GM23248 (cell line): ENCODE measurements at regions not wholly inside any gene's neighbourhood (a gene's known extent, or its start where the extent isn't known, plus 50 kb on each side); places are given as distances from the start of the nearest gene placed in this dataset.
"Not testable (repeated sequence)": the region's sequence is repeated elsewhere in the genome, so short reads cannot be mapped to it uniquely, and the experiment has no call there.

Experiments
- DNase-seq: peaks from one replicate; pipeline ENCODE4 v3.0.0-alpha.2; 2015
- H2AFZ ChIP-seq: fragments of 200-600 bp; sonication (generic); 2 replicates; pipeline ENCODE4 v1.6.1; 2016; ENCODE audit warnings: antibody characterized with exemption
- H3F3A ChIP-seq: fragments of 200-600 bp; sonication (generic); 2 replicates; pipeline ENCODE4 v1.6.1; 2016; ENCODE audit warnings: mild to moderate bottlenecking, antibody characterized with exemption, mixed run types; ENCODE audit not compliant: insufficient read depth
- H3K27ac ChIP-seq: fragments of 200-600 bp; sonication (generic); 2 replicates; pipeline ENCODE4 v1.5.1; 2016; ENCODE audit warnings: mild to moderate bottlenecking
- H3K27me3 ChIP-seq: fragments of 200-600 bp; sonication (generic); replicated peaks from 2 replicates; pipeline ENCODE4 v1.6.1; 2016; ENCODE audit warnings: mild to moderate bottlenecking; ENCODE audit not compliant: insufficient read depth
- H3K36me3 ChIP-seq: fragments of 200-600 bp; sonication (generic); 2 replicates; pipeline ENCODE4 v1.6.1; 2016; ENCODE audit warnings: low read depth, mild to moderate bottlenecking
- H3K4me1 ChIP-seq: fragments of 200-600 bp; sonication (generic); 2 replicates; pipeline ENCODE4 v1.6.1; 2016; ENCODE audit warnings: mild to moderate bottlenecking; ENCODE audit not compliant: insufficient read depth
- H3K4me2 ChIP-seq: fragments of 200-600 bp; sonication (generic); one replicate; pipeline ENCODE4 v1.6.1; 2016; ENCODE audit warnings: mild to moderate bottlenecking; ENCODE audit not compliant: unreplicated experiment
- H3K4me3 ChIP-seq: fragments of 200-600 bp; sonication (generic); 2 replicates; pipeline ENCODE4 v1.5.1; 2016; ENCODE audit warnings: mild to moderate bottlenecking
- H3K79me2 ChIP-seq: fragments of 200-600 bp; sonication (generic); 2 replicates; pipeline ENCODE4 v1.6.1; 2016; ENCODE audit warnings: mild to moderate bottlenecking; ENCODE audit not compliant: insufficient read depth
- H3K9ac ChIP-seq: fragments of 200-600 bp; sonication (generic); 2 replicates; pipeline ENCODE4 v1.6.1; 2016; ENCODE audit warnings: mild to moderate bottlenecking
- H3K9me2 ChIP-seq: fragments of 200-600 bp; sonication (generic); 2 replicates; pipeline ENCODE4 v1.6.1; 2016; ENCODE audit warnings: mixed run types, mild to moderate bottlenecking, moderate library complexity; ENCODE audit not compliant: insufficient read depth
- H3K9me3 ChIP-seq: fragments of 200-600 bp; sonication (generic); one replicate; pipeline ENCODE4 v1.6.1; 2017; ENCODE audit warnings: low read depth
- H4K20me1 ChIP-seq: fragments of 200-600 bp; sonication (generic); 2 replicates; pipeline ENCODE4 v1.6.0; 2016; ENCODE audit not compliant: insufficient read depth
- EZH2 ChIP-seq: fragments of 200-600 bp; sonication (generic); IDR thresholded peaks from 2 replicates; pipeline ENCODE4 v1.6.1; 2018; ENCODE audit warnings: antibody characterized with exemption, mild to moderate bottlenecking; ENCODE audit not compliant: insufficient read depth, poor library complexity, severe bottlenecking
- EZH2phosphoT487 ChIP-seq: fragments of 200-600 bp; sonication (generic); IDR thresholded peaks from 2 replicates; pipeline ENCODE4 v1.6.1; 2018; ENCODE audit warnings: antibody characterized with exemption, moderate library complexity, mild to moderate bottlenecking, low read depth; ENCODE audit not compliant: insufficient read depth
- WGBS, 2 experiments: methylation state at CpG; one replicate each; pipeline ENCODE4 v1.1.6; 2015 to 2017; ENCODE audit warnings: low lambda C conversion rate in 2 of 2, low coverage in 1 of 2; ENCODE audit errors: missing lambda C conversion rate in 2 of 2; 5-methylcytosine and 5-hydroxymethylcytosine counted together
- in situ Hi-C: fragments of 300-500 bp; cut with MboI; formaldehyde crosslinking; loops from 2 replicates; pipeline ENCODE4 v1.15.0; 2020

- no peak overlapping the region for H3K4me2 ChIP-seq
- no peaks in the 10 kb centered on the region for H4K20me1 ChIP-seq
- 52 to 54% methylated on average over 10 of the region's 10 CpGs for WGBS, 2 experiments
Observed at GRCh38 chr20:57977141-57977540, 251.3 kb downstream of the ANKRD60 start.

GRCh38 chr20:57974863-57975262 lies 253.6 kb downstream of the ANKRD60 start:
- TF ChIP-seq EZH2phosphoT487 (no peak), EZH2 (no peak)
- Histone ChIP-seq H3K27me3 (no peaks in the 10 kb centered on the region), H2AFZ (no peak overlapping the region), H3K4me3 (no peak overlapping the region), H3K9me2 (no peaks in the 10 kb centered on the region), H3K27ac (no peak overlapping the region), H3K36me3 (no peaks in the 10 kb centered on the region), H3F3A (no peaks in the 10 kb centered on the region), H3K4me2 (no peak overlapping the region), H3K4me1 (no peaks in the 10 kb centered on the region), H3K9me3 (no peaks in the 10 kb centered on the region), H3K9ac (no peak overlapping the region), H3K79me2 (no peaks in the 10 kb centered on the region), H4K20me1 (no peaks in the 10 kb centered on the region)
- no peak for DNase-seq
- in situ Hi-C loops = no loop called here
- WGBS, 2 experiments = 90 to 98% methylated on average over 3 of the region's 3 CpGs

More at GRCh38 chr20:57977141-57977540, 251.3 kb downstream of the ANKRD60 start:
- H3F3A ChIP-seq = no peaks in the 10 kb centered on the region
- H3K27ac ChIP-seq = no peak overlapping the region
- in situ Hi-C loops = no loop called here
- H3K9ac ChIP-seq = no peak overlapping the region
- TF ChIP-seq EZH2 = no peak
- TF ChIP-seq EZH2phosphoT487 = no peak
- no peaks in the 10 kb centered on the region for H3K9me2 ChIP-seq
- no peak overlapping the region for H3K4me3 ChIP-seq
- H3K79me2 ChIP-seq = no peaks in the 10 kb centered on the region
- no peaks in the 10 kb centered on the region for H3K36me3 ChIP-seq
- DNase-seq = no peak
- H3K27me3 ChIP-seq = no peaks in the 10 kb centered on the region
- H2AFZ ChIP-seq = no peak overlapping the region
- H3K9me3 ChIP-seq = no peaks in the 10 kb centered on the region
- no peaks in the 10 kb centered on the region for H3K4me1 ChIP-seq

- H3K36me3 ChIP-seq = no peaks in the 10 kb centered on the region
- H3K27me3 ChIP-seq = no peaks in the 10 kb centered on the region
- H3K79me2 ChIP-seq = no peaks in the 10 kb centered on the region
- H3K9me3 ChIP-seq = no peaks in the 10 kb centered on the region
- H2AFZ ChIP-seq = no peak overlapping the region
- TF ChIP-seq EZH2phosphoT487 = no peak
- TF ChIP-seq EZH2 = no peak
- H3K4me2 ChIP-seq = no peak overlapping the region
- in situ Hi-C loops = no loop called here
- no peak overlapping the region for H3K27ac ChIP-seq
- H4K20me1 ChIP-seq = no peaks in the 10 kb centered on the region
- 96 to 100% methylated on average over 3 of the region's 3 CpGs for WGBS, 2 experiments
- H3K9me2 ChIP-seq = no peaks in the 10 kb centered on the region
- DNase-seq = no peak
- no peak overlapping the region for H3K9ac ChIP-seq
- no peak overlapping the region for H3K4me3 ChIP-seq
- no peaks in the 10 kb centered on the region for H3F3A ChIP-seq
- no peaks in the 10 kb centered on the region for H3K4me1 ChIP-seq
Observed at GRCh38 chr20:57973886-57974285, 254.6 kb downstream of the ANKRD60 start.

GRCh38 chr20:57971583-57971982 lies 256.9 kb downstream of the ANKRD60 start:
- not testable (repeated sequence) for H3K9me2 ChIP-seq

GRCh38 chr20:57970856-57971255 lies 257.6 kb downstream of the ANKRD60 start:
- H3K9me3 ChIP-seq = no peaks in the 10 kb centered on the region
- H3F3A ChIP-seq = no peaks in the 10 kb centered on the region
- no peak overlapping the region for H3K9ac ChIP-seq
- no peaks in the 10 kb centered on the region for H3K9me2 ChIP-seq
- no peak overlapping the region for H3K4me3 ChIP-seq
- no peaks in the 10 kb centered on the region for H3K36me3 ChIP-seq
- no peaks in the 10 kb centered on the region for H3K4me1 ChIP-seq
- TF ChIP-seq EZH2 = no peak
- no peak for TF ChIP-seq EZH2phosphoT487
- H2AFZ ChIP-seq = no peak overlapping the region
- WGBS, 2 experiments = 7 to 11% methylated on average over 5 to 6 of the region's 6 CpGs
- in situ Hi-C loops = no loop called here
- H4K20me1 ChIP-seq = no peaks in the 10 kb centered on the region
- no peak overlapping the region for H3K27ac ChIP-seq
- no peak overlapping the region for H3K4me2 ChIP-seq
- DNase-seq = no peak
- no peaks in the 10 kb centered on the region for H3K27me3 ChIP-seq
- H3K79me2 ChIP-seq = no peaks in the 10 kb centered on the region

More at GRCh38 chr20:57971583-57971982, 256.9 kb downstream of the ANKRD60 start:
- H3K27ac ChIP-seq, H3K4me2 ChIP-seq, in situ Hi-C loops, H3K36me3 ChIP-seq, H3K9me3 ChIP-seq, H3K4me3 ChIP-seq, H3K4me1 ChIP-seq, H3K27me3 ChIP-seq, H3K79me2 ChIP-seq, H3K9ac ChIP-seq, H2AFZ ChIP-seq, DNase-seq, H3F3A ChIP-seq, H4K20me1 ChIP-seq: not testable (repeated sequence)
- WGBS, 2 experiments = 89 to 95% methylated on average over 1 of the region's 1 CpG
